ENCODE measurements at regions not wholly inside any gene's neighbourhood (a gene's known extent, or its start where the extent isn't known, plus 50 kb on each side); places are given as distances from the start of the nearest gene placed in this dataset.

DNA sequence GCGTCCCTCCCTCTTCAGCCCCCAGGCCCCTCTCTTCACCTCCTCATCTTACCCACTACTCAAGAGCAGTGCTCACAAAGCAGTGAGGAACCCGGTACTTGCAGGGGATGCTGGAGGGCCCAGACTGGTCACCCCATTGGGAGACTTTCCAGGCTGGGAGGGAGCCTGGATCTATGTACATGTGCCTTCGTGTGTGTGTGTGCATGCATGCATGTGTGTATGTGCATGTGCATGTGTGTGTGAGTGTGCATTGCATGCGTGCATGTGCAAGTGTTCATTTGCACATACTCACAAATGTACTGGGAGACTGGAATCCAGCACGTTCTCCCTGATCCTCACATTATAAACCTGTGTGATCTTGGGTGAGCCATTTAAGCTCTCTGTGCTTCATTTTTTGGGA lies 696.0 kb upstream of the EEF2KMT start:
- ChIA-PET POLR2A (no interaction called here), CTCF (no interaction called here)
- TF ChIP-seq ZNF214 (tag by site-specific recombination; IDR thresholded peaks at IDR 0.05; ENCODE audit: borderline replicate concordance), result no peak
- TF ChIP-seq ZNF133 (tag by site-specific recombination; IDR thresholded peaks at IDR 0.05), result no peak
- TF ChIP-seq ZNF155 (tag by site-specific recombination; IDR thresholded peaks at IDR 0.05), result no peak
- TF ChIP-seq, protein P1, sequence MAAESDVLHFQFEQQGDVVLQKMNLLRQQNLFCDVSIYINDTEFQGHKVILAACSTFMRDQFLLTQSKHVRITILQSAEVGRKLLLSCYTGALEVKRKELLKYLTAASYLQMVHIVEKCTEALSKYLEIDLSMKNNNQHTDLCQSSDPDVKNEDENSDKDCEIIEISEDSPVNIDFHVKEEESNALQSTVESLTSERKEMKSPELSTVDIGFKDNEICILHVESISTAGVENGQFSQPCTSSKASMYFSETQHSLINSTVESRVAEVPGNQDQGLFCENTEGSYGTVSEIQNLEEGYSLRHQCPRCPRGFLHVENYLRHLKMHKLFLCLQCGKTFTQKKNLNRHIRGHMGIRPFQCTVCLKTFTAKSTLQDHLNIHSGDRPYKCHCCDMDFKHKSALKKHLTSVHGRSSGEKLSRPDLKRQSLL (tag by site-specific recombination; IDR thresholded peaks at IDR 0.05), result no peak
- TF ChIP-seq BCL11A (tag by site-specific recombination; IDR thresholded peaks at IDR 0.05; ENCODE audit: low read depth), result no peak
- H3K9me3 ChIP-seq (ENCODE audit: control insufficient read depth, insufficient read depth, low read depth, low read length), result no peaks in the 10 kb centered on the region
- H3K4me3 ChIP-seq (ENCODE audit: low read depth, low read length), result no peak overlapping the region
- no peaks in the 10 kb centered on the region for H3K4me1 ChIP-seq (ENCODE audit: control insufficient read depth, insufficient read depth, low read length)
- no peak overlapping the region for H3K27ac ChIP-seq (ENCODE audit: extremely low read depth, low read depth, low read length)
- no peaks in the 10 kb centered on the region for H3K36me3 ChIP-seq (ENCODE audit: control insufficient read depth in 2 of 2, insufficient read depth in 1 of 2, low read length in 2 of 2)

DNA sequence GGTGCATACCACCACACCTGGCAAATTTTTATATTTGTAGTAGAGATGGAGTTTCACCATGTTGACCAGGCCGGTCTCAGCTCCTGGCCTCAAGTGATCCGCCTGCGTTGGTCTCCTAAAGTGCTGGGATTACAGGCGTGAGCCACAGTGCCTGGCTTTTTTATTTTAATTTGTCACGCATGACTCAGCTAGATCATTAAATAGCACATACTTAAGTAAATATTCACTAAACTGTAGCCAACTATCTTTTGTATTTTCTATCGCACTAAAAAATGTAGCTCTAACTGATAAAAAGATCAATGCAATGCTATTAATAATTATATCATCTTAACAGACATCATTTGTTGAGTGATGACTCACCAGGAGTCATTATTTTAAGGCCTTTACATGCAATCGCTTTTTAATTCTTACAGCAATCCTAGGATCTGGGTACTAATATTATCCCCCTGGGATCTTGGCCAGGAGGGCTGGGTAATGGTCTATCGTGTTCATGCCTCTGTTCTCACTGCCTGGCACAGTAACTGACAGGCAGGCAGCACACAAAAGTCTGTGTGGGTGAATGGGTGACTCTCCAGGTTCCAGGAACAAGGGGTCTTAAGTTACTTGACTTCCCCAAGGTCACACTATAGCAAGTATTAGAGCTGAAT lies 693.5 kb upstream of the EEF2KMT start:
- no peaks in the 10 kb centered on the region for H3K36me3 ChIP-seq (ENCODE audit: control insufficient read depth in 2 of 2, insufficient read depth in 1 of 2, low read length in 2 of 2)
- H3K27ac ChIP-seq (ENCODE audit: extremely low read depth, low read depth, low read length), result no peak overlapping the region
- POLR2A ChIA-PET, result no interaction called here
- no peak for TF ChIP-seq ZNF184 (tag by site-specific recombination; IDR thresholded peaks at IDR 0.05)
- TF ChIP-seq, protein P2, sequence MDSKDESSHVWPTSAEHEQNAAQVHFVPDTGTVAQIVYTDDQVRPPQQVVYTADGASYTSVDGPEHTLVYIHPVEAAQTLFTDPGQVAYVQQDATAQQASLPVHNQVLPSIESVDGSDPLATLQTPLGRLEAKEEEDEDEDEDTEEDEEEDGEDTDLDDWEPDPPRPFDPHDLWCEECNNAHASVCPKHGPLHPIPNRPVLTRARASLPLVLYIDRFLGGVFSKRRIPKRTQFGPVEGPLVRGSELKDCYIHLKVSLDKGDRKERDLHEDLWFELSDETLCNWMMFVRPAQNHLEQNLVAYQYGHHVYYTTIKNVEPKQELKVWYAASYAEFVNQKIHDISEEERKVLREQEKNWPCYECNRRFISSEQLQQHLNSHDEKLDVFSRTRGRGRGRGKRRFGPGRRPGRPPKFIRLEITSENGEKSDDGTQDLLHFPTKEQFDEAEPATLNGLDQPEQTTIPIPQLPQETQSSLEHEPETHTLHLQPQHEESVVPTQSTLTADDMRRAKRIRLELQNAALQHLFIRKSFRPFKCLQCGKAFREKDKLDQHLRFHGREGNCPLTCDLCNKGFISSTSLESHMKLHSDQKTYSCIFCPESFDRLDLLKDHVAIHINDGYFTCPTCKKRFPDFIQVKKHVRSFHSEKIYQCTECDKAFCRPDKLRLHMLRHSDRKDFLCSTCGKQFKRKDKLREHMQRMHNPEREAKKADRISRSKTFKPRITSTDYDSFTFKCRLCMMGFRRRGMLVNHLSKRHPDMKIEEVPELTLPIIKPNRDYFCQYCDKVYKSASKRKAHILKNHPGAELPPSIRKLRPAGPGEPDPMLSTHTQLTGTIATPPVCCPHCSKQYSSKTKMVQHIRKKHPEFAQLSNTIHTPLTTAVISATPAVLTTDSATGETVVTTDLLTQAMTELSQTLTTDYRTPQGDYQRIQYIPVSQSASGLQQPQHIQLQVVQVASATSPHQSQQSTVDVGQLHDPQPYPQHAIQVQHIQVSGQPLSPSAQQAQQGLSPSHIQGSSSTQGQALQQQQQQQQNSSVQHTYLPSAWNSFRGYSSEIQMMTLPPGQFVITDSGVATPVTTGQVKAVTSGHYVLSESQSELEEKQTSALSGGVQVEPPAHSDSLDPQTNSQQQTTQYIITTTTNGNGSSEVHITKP (tag by site-specific recombination; IDR thresholded peaks at IDR 0.05), result no peak
- TF ChIP-seq ZNF239 (tag by site-specific recombination; IDR thresholded peaks at IDR 0.05), result no peak
- TF ChIP-seq ZNF10 (tag by site-specific recombination; IDR thresholded peaks at IDR 0.05), result no peak
- TF ChIP-seq ZNF221 (tag by site-specific recombination; IDR thresholded peaks at IDR 0.05; ENCODE audit: borderline replicate concordance), result no peak
- no peak for TF ChIP-seq ZNF654 (tag by site-specific recombination; IDR thresholded peaks at IDR 0.05; ENCODE audit: low read depth)
- no peak for TF ChIP-seq ZNF776 (tag by site-specific recombination; IDR thresholded peaks at IDR 0.05; ENCODE audit: borderline replicate concordance)
- TF ChIP-seq, protein P3, sequence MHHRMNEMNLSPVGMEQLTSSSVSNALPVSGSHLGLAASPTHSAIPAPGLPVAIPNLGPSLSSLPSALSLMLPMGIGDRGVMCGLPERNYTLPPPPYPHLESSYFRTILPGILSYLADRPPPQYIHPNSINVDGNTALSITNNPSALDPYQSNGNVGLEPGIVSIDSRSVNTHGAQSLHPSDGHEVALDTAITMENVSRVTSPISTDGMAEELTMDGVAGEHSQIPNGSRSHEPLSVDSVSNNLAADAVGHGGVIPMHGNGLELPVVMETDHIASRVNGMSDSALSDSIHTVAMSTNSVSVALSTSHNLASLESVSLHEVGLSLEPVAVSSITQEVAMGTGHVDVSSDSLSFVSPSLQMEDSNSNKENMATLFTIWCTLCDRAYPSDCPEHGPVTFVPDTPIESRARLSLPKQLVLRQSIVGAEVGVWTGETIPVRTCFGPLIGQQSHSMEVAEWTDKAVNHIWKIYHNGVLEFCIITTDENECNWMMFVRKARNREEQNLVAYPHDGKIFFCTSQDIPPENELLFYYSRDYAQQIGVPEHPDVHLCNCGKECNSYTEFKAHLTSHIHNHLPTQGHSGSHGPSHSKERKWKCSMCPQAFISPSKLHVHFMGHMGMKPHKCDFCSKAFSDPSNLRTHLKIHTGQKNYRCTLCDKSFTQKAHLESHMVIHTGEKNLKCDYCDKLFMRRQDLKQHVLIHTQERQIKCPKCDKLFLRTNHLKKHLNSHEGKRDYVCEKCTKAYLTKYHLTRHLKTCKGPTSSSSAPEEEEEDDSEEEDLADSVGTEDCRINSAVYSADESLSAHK (tag by site-specific recombination; IDR thresholded peaks at IDR 0.05), result no peak
- no peak overlapping the region for H3K4me3 ChIP-seq (ENCODE audit: low read depth, low read length)
- no peaks in the 10 kb centered on the region for H3K9me3 ChIP-seq (ENCODE audit: control insufficient read depth, insufficient read depth, low read depth, low read length)
- CTCF ChIA-PET, result no interaction called here
- no peaks in the 10 kb centered on the region for H3K4me1 ChIP-seq (ENCODE audit: control insufficient read depth, insufficient read depth, low read length)

DNA sequence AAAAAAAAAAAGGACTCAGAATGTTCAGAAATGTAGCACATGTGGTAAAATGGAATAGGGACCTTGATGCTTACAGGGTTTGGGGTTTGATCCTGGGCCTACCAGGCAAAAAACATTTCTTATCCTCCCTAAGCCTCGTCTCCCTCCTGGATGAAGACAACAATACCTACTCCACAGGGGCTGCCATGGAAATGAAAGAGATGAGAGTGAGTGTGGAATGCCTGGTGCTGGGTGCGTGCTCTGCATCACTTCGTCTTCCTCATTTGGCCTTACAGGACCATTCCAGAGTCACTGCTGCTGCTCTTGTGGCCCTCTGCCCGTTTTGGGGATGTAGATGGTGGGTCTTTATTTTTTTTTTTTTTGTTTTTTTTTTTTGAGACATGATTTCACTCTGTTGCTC lies 692.9 kb upstream of the EEF2KMT start:
- Histone ChIP-seq H3K4me3 (ENCODE audit: low read depth, low read length) (no peak overlapping the region), H3K27ac (ENCODE audit: extremely low read depth, low read depth, low read length) (no peak overlapping the region), H3K36me3 (ENCODE audit: control insufficient read depth in 2 of 2, insufficient read depth in 1 of 2, low read length in 2 of 2) (no peaks in the 10 kb centered on the region), H3K9me3 (ENCODE audit: control insufficient read depth, insufficient read depth, low read depth, low read length) (no peaks in the 10 kb centered on the region), H3K4me1 (ENCODE audit: control insufficient read depth, insufficient read depth, low read length) (no peaks in the 10 kb centered on the region)
- POLR2A ChIA-PET, result no interaction called here
- TF ChIP-seq, protein P4, sequence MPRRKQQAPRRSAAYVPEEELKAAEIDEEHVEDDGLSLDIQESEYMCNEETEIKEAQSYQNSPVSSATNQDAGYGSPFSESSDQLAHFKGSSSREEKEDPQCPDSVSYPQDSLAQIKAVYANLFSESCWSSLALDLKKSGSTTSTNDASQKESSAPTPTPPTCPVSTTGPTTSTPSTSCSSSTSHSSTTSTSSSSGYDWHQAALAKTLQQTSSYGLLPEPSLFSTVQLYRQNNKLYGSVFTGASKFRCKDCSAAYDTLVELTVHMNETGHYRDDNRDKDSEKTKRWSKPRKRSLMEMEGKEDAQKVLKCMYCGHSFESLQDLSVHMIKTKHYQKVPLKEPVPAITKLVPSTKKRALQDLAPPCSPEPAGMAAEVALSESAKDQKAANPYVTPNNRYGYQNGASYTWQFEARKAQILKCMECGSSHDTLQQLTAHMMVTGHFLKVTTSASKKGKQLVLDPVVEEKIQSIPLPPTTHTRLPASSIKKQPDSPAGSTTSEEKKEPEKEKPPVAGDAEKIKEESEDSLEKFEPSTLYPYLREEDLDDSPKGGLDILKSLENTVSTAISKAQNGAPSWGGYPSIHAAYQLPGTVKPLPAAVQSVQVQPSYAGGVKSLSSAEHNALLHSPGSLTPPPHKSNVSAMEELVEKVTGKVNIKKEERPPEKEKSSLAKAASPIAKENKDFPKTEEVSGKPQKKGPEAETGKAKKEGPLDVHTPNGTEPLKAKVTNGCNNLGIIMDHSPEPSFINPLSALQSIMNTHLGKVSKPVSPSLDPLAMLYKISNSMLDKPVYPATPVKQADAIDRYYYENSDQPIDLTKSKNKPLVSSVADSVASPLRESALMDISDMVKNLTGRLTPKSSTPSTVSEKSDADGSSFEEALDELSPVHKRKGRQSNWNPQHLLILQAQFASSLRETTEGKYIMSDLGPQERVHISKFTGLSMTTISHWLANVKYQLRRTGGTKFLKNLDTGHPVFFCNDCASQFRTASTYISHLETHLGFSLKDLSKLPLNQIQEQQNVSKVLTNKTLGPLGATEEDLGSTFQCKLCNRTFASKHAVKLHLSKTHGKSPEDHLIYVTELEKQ (tag by site-specific recombination; IDR thresholded peaks at IDR 0.05; ENCODE audit: borderline replicate concordance), result no peak
- TF ChIP-seq, protein P5, sequence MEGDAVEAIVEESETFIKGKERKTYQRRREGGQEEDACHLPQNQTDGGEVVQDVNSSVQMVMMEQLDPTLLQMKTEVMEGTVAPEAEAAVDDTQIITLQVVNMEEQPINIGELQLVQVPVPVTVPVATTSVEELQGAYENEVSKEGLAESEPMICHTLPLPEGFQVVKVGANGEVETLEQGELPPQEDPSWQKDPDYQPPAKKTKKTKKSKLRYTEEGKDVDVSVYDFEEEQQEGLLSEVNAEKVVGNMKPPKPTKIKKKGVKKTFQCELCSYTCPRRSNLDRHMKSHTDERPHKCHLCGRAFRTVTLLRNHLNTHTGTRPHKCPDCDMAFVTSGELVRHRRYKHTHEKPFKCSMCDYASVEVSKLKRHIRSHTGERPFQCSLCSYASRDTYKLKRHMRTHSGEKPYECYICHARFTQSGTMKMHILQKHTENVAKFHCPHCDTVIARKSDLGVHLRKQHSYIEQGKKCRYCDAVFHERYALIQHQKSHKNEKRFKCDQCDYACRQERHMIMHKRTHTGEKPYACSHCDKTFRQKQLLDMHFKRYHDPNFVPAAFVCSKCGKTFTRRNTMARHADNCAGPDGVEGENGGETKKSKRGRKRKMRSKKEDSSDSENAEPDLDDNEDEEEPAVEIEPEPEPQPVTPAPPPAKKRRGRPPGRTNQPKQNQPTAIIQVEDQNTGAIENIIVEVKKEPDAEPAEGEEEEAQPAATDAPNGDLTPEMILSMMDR (tag by site-specific recombination; IDR thresholded peaks at IDR 0.05), result no peak
- TF ChIP-seq ZNF157 (tag by site-specific recombination; IDR thresholded peaks at IDR 0.05) (no peak), ZNF473 (tag by site-specific recombination; IDR thresholded peaks at IDR 0.05) (no peak), SP2 (tag by site-specific recombination; IDR thresholded peaks at IDR 0.05) (no peak)
- CTCF ChIA-PET, result no interaction called here

Data from HEK293 (cell line).